ENCODE measurements at regions not wholly inside any gene's neighbourhood (a gene's known extent, or its start where the extent isn't known, plus 50 kb on each side); places are given as distances from the start of the nearest gene placed in this dataset.

GRCh38 chr21:28419811-28420210 is 572.9 kb downstream of the LTN1 start:
- Histone ChIP-seq H3K9me3 (no peaks in the 10 kb centered on the region), H3K4me3 (no peak overlapping the region), H3K27me3 (no peaks in the 10 kb centered on the region), H3K4me1 (no peaks in the 10 kb centered on the region), H3K36me3 (no peaks in the 10 kb centered on the region), H3K27ac (no peak overlapping the region)
- DNase-seq: no peak
- no peak for TF ChIP-seq POLR2A (IDR thresholded peaks at IDR 0.05)
- TF ChIP-seq CTCF (IDR thresholded peaks at IDR 0.05): no peak
- TF ChIP-seq POLR2AphosphoS5 (IDR thresholded peaks at IDR 0.05): no peak
- TF ChIP-seq EP300 (IDR thresholded peaks at IDR 0.05; ENCODE audit: low read depth): no peak
- 67 to 79% methylated on average over 1 to 2 of the region's 2 CpGs for WGBS, 2 donors (ENCODE audit: low coverage in 1 of 2)
- intact Hi-C loops (cut with DNase I; ENCODE audit: low total_unique reads): no loop called here
- in situ Hi-C loops (cut with MboI; ENCODE audit: low pct_ligation_motif_present in 1 of 4, low pct_unique_long_range_greater_than_20kb in 1 of 4, low sequenced_read_pairs in 3 of 4): no loop called here

GRCh38 chr21:28418726-28419514 is 573.8 kb downstream of the LTN1 start:
- Histone ChIP-seq H3K4me1 (no peaks in the 10 kb centered on the region), H3K27ac (no peak overlapping the region), H3K27me3 (no peaks in the 10 kb centered on the region), H3K36me3 (no peaks in the 10 kb centered on the region), H3K9me3 (no peaks in the 10 kb centered on the region), H3K4me3 (no peak overlapping the region)
- WGBS, 2 donors (ENCODE audit: low coverage in 1 of 2): 70 to 90% methylated on average over 5 to 6 of the region's 6 CpGs
- TF ChIP-seq EP300 (IDR thresholded peaks at IDR 0.05; ENCODE audit: low read depth) (no peak), POLR2AphosphoS5 (IDR thresholded peaks at IDR 0.05) (no peak), CTCF (IDR thresholded peaks at IDR 0.05) (no peak), POLR2A (IDR thresholded peaks at IDR 0.05) (no peak)
- intact Hi-C loops (cut with DNase I; ENCODE audit: low total_unique reads) (no loop called here), in situ Hi-C loops (cut with MboI; ENCODE audit: low pct_ligation_motif_present in 1 of 4, low pct_unique_long_range_greater_than_20kb in 1 of 4, low sequenced_read_pairs in 3 of 4) (no loop called here)
- DNase-seq: no peak

- intact Hi-C loops (cut with DNase I; ENCODE audit: low total_unique reads): no loop called here
- H3K36me3 ChIP-seq: no peaks in the 10 kb centered on the region
- TF ChIP-seq EP300 (IDR thresholded peaks at IDR 0.05; ENCODE audit: low read depth): no peak
- TF ChIP-seq POLR2A (IDR thresholded peaks at IDR 0.05): no peak
- TF ChIP-seq POLR2AphosphoS5 (IDR thresholded peaks at IDR 0.05): no peak
- no peak for TF ChIP-seq CTCF (IDR thresholded peaks at IDR 0.05)
- WGBS, 2 donors (ENCODE audit: low coverage in 1 of 2): 49 to 62% methylated on average over 2 of the region's 2 CpGs
- H3K27ac ChIP-seq: no peak overlapping the region
- DNase-seq: no peak
- no peak overlapping the region for H3K4me3 ChIP-seq
- in situ Hi-C loops (cut with MboI; ENCODE audit: low pct_ligation_motif_present in 1 of 4, low pct_unique_long_range_greater_than_20kb in 1 of 4, low sequenced_read_pairs in 3 of 4): no loop called here
- no peaks in the 10 kb centered on the region for H3K4me1 ChIP-seq
- no peaks in the 10 kb centered on the region for H3K9me3 ChIP-seq
- H3K27me3 ChIP-seq: no peaks in the 10 kb centered on the region
Measured at GRCh38 chr21:28410256-28410655, 582.4 kb downstream of the LTN1 start.

- Histone ChIP-seq H3K9me3 (no peaks in the 10 kb centered on the region), H3K4me3 (no peak overlapping the region), H3K27ac (no peak overlapping the region), H3K27me3 (no peaks in the 10 kb centered on the region), H3K4me1 (no peaks in the 10 kb centered on the region), H3K36me3 (no peaks in the 10 kb centered on the region)
- no peak for TF ChIP-seq POLR2A (IDR thresholded peaks at IDR 0.05)
- TF ChIP-seq EP300 (IDR thresholded peaks at IDR 0.05; ENCODE audit: low read depth): no peak
- TF ChIP-seq POLR2AphosphoS5 (IDR thresholded peaks at IDR 0.05): no peak
- no peak for TF ChIP-seq CTCF (IDR thresholded peaks at IDR 0.05)
- intact Hi-C loops (cut with DNase I; ENCODE audit: low total_unique reads): no loop called here
- WGBS, 2 donors (ENCODE audit: low coverage in 1 of 2): 59 to 60% methylated on average over 1 of the region's 1 CpG
- no peak for DNase-seq
- in situ Hi-C loops (cut with MboI; ENCODE audit: low pct_ligation_motif_present in 1 of 4, low pct_unique_long_range_greater_than_20kb in 1 of 4, low sequenced_read_pairs in 3 of 4): no loop called here
Measured at GRCh38 chr21:28402616-28402989, 590.1 kb downstream of the LTN1 start.

Data from transverse colon (tissue), 4 donors.